IgD-negative memory B cell (primary cell): ENCODE measurements at regions not wholly inside any gene's neighbourhood (a gene's known extent, or its start where the extent isn't known, plus 50 kb on each side); places are given as distances from the start of the nearest gene placed in this dataset.
A peak's percentile ranks its signal among the peaks of the same experiment; 100 is the strongest.

ENCODE experiments used
- H3K27ac Mint-ChIP-seq, 3 donors: one replicate each; pipeline ENCODE4 v1.8.0; 2020 to 2022; ENCODE audit warnings: mild to moderate bottlenecking in 3 of 3, mixed read lengths in 3 of 3, moderate library complexity in 1 of 3
- H3K27me3 Mint-ChIP-seq: one replicate; pipeline ENCODE4 v1.8.0; 2021; ENCODE audit warnings: mixed read lengths
- H3K36me3 Mint-ChIP-seq: one replicate; pipeline ENCODE4 v1.8.0; 2020; ENCODE audit warnings: mild to moderate bottlenecking, mixed read lengths
- H3K4me1 Mint-ChIP-seq, 3 donors: one replicate each; pipeline ENCODE4 v1.8.0; 2020 to 2022; ENCODE audit warnings: mixed read lengths in 3 of 3, mild to moderate bottlenecking in 1 of 3
- H3K4me3 Mint-ChIP-seq, 4 donors: one replicate each; pipeline ENCODE4 v1.8.0; 2020 to 2022; ENCODE audit warnings: mild to moderate bottlenecking in 4 of 4, mixed read lengths in 4 of 4, moderate library complexity in 3 of 4
- H3K9me3 Mint-ChIP-seq, 3 donors: one replicate each; pipeline ENCODE4 v1.8.0; 2020 to 2021; ENCODE audit warnings: mixed read lengths in 3 of 3, mild to moderate bottlenecking in 1 of 3

DNA sequence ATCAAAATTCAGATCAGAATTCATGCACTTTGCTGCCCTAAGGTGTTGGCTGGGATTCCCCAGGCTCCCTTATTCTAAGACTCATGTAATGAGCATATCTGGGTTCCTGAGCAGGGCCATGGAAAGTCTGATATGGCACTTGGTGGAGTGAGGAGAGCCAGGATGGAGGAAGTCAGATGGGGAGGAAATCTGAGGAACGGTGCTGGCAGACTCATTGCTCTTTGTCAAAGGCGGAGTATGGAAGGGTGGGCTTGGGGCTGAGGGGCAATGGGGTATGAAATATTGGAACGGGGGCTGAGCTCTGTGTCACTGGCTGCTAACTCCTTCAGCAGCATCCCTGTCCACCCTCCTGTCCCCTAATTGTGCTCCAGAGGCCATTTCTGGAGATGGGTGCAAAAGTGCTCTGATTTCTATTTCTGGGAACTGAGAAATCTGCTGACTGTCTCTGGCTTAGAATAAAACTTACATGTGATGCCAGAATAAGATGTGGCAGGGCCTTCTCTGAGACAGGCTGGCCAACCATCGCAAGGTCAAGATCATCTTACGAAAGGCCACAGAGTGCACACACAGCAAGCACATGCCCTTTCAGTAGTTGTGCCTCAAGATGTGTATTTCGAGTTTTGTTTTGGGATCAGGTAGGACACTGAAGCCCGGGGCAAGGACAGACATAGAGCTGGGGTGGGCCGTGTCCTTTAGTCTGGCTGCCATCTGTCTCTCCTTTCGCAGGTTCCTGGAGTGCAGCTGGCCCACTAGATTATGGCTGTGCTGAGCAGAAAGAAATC lies 480.0 kb upstream of the HS6ST1 start:
- peak overlapping the region in 1 of 3 donors; percentile 31 for H3K27ac Mint-ChIP-seq
- no peaks in the 10 kb centered on the region for H3K9me3 Mint-ChIP-seq
- H3K36me3 Mint-ChIP-seq = no peaks in the 10 kb centered on the region
- peaks cover 0 to 1% (median 0%) of the 10 kb centered on the region in 3 donors for H3K4me1 Mint-ChIP-seq
- no peak overlapping the region for H3K4me3 Mint-ChIP-seq
- H3K27me3 Mint-ChIP-seq = no peaks in the 10 kb centered on the region

- peaks cover 0 to 1% (median 0%) of the 10 kb centered on the region in 3 donors for H3K4me1 Mint-ChIP-seq
- H3K27me3 Mint-ChIP-seq = no peaks in the 10 kb centered on the region
- H3K9me3 Mint-ChIP-seq = no peaks in the 10 kb centered on the region
- no peak overlapping the region for H3K4me3 Mint-ChIP-seq
- H3K36me3 Mint-ChIP-seq = no peaks in the 10 kb centered on the region
- no peak overlapping the region for H3K27ac Mint-ChIP-seq
These were observed 480.6 kb upstream of the HS6ST1 start for GRCh38 chr2:128799284-128799552.

- no peaks in the 10 kb centered on the region for H3K9me3 Mint-ChIP-seq
- H3K27me3 Mint-ChIP-seq = no peaks in the 10 kb centered on the region
- H3K27ac Mint-ChIP-seq = no peak overlapping the region
- peaks cover 0 to 1% (median 0%) of the 10 kb centered on the region in 3 donors for H3K4me1 Mint-ChIP-seq
- H3K36me3 Mint-ChIP-seq = no peaks in the 10 kb centered on the region
- H3K4me3 Mint-ChIP-seq = no peak overlapping the region
These were observed 481.1 kb upstream of the HS6ST1 start for GRCh38 chr2:128799730-128800129.

DNA sequence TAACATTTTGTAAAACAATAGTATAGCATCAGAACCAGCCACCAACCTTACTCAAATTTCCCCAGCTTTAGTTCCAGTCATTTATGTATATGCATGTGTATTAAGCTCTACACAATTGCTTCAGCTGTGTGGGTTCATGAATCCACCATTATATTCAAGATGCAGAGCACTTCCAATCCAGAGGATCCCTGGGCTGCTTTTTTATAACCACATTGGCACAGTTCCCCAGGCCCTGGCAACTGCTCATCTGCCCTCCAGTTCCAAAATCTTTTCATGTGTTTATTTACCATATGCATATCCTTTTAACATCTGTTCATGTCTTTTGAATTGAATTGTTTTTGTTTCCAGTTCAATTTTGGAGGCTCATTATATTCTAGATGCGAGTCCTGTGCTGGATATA lies 482.9 kb upstream of the HS6ST1 start:
- Mint-ChIP-seq H3K27me3 (no peaks in the 10 kb centered on the region), H3K36me3 (no peaks in the 10 kb centered on the region), H3K4me1 (peaks cover 0 to 1% (median 0%) of the 10 kb centered on the region in 3 donors), H3K9me3 (no peaks in the 10 kb centered on the region), H3K27ac (no peak overlapping the region), H3K4me3 (no peak overlapping the region)

DNA sequence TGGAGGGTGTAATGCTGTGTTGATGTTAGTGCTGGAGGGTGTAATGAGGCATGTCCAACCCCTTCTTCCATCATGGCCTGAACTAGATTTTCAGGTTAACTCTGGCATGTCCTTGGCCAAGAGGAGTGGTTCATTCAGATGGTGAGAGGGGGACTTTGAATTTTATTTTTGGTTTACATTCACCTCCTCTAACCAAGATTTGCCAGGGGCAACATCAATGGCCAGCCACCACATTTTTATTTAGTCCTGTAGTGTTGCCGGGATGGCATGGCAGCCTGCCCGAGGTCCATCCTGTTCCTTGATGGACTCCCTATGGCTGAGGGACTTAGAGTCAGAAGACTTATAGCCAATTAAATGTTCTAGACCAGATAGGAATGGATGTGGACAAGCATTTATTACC lies 484.6 kb upstream of the HS6ST1 start:
- H3K27me3 Mint-ChIP-seq = no peaks in the 10 kb centered on the region
- H3K4me1 Mint-ChIP-seq = no peaks in the 10 kb centered on the region
- no peak overlapping the region for H3K4me3 Mint-ChIP-seq
- H3K36me3 Mint-ChIP-seq = no peaks in the 10 kb centered on the region
- H3K9me3 Mint-ChIP-seq = peaks cover 0 to 4% (median 0%) of the 10 kb centered on the region in 3 donors
- no peak overlapping the region for H3K27ac Mint-ChIP-seq

DNA sequence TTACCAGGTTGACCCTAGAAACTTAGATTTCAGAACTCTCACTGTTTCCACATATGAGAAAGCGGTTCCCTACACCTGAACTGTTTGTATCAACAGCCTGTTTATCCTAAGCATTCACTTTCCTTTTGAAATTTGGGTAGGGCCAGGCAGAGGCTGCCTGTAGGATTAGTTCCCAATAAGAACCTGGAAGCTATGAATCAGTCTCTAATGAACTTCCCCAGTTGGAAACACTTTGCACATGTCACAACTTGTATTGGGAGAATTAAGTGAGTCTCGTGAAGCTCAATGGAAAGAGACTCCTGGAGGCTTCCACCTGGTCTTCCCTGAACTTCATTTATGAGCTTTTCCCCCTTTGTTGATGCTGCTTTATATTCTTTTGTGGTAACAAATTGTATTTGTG lies 486.6 kb upstream of the HS6ST1 start:
- no peaks in the 10 kb centered on the region for H3K27me3 Mint-ChIP-seq
- peaks cover 0 to 6% (median 6%) of the 10 kb centered on the region in 3 donors for H3K9me3 Mint-ChIP-seq
- H3K27ac Mint-ChIP-seq = no peak overlapping the region
- no peaks in the 10 kb centered on the region for H3K4me1 Mint-ChIP-seq
- no peak overlapping the region for H3K4me3 Mint-ChIP-seq
- no peaks in the 10 kb centered on the region for H3K36me3 Mint-ChIP-seq

GRCh38 chr2:128805918-128806317 lies 487.2 kb upstream of the HS6ST1 start:
- Mint-ChIP-seq H3K9me3 (peaks cover 0 to 11% (median 11%) of the 10 kb centered on the region in 3 donors), H3K27ac (no peak overlapping the region), H3K36me3 (no peaks in the 10 kb centered on the region), H3K4me3 (no peak overlapping the region), H3K4me1 (no peaks in the 10 kb centered on the region), H3K27me3 (no peaks in the 10 kb centered on the region)

- Mint-ChIP-seq H3K27ac (no peak overlapping the region), H3K9me3 (peaks cover 0 to 12% (median 11%) of the 10 kb centered on the region in 3 donors), H3K4me3 (no peak overlapping the region), H3K27me3 (no peaks in the 10 kb centered on the region), H3K4me1 (no peaks in the 10 kb centered on the region), H3K36me3 (no peaks in the 10 kb centered on the region)
These were observed 488.6 kb upstream of the HS6ST1 start for GRCh38 chr2:128807317-128807716.

DNA sequence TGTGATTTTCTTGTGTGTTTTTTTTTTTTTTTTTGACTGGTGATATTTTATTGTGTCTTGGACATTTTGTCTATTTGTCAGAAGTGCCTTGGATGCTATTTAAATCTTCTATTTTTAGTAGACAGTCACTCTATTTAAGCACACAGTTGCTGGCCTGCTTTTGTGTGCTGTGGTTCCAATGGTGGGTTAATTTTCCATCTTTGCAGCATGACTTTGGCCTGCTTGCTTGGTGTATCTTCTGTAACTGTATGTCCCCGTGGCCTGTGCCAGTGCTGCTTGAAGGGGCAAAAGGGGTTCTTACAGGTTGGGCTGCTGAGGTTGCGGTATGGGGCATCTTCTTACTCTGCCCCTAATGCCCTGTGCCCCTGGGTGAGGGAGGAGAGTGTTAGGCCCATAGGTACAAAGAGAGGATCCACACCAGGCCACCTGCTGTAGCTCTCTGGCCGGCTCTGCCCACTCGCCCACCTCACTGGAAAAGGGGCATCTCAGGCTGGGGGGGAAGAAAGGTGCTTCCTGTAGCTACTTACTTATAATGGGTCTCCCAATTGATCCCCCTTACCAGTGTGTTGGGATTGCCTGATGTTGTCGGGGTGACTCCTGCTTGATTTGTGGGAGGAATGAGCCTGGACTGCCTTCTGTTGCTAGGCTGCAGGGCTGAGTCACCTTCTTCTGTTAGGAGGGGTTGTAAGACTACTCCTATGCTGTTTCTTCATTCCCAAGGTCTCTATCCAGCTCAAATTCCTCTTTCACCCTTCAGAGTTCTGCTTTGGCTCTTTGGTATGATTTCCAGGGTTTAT lies 490.0 kb upstream of the HS6ST1 start:
- H3K4me1 Mint-ChIP-seq = no peaks in the 10 kb centered on the region

DNA sequence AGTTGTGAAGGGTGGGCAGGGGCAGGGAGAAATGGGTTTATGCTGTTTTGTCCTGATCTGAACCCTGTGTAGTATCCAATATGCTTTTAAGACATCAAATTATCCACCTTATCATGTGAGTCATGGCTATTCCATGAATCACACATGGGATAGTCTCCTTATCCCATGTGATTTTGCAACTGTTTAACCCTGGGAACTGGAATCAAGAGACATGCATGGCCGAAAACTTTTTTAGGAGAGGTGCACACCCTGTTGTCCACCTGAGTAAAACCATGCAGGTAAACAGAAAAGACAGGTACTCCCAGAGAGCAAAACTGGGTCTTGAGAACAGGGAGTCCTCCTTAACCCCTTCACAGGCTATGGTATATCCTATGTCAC lies 490.6 kb upstream of the HS6ST1 start:
- Mint-ChIP-seq H3K27me3 (no peaks in the 10 kb centered on the region), H3K9me3 (peaks cover 0 to 12% (median 11%) of the 10 kb centered on the region in 3 donors), H3K36me3 (no peaks in the 10 kb centered on the region)

More for the DNA sequence above, 490.0 kb upstream of the HS6ST1 start:
- Mint-ChIP-seq H3K36me3 (no peaks in the 10 kb centered on the region), H3K27me3 (no peaks in the 10 kb centered on the region), H3K27ac (no peak overlapping the region), H3K9me3 (peaks cover 0 to 12% (median 11%) of the 10 kb centered on the region in 3 donors), H3K4me3 (no peak overlapping the region)

GRCh38 chr2:128809880-128810279 lies 491.2 kb upstream of the HS6ST1 start:
- Mint-ChIP-seq H3K36me3 (no peaks in the 10 kb centered on the region), H3K27ac (no peak overlapping the region), H3K4me3 (no peak overlapping the region), H3K9me3 (peaks cover 0 to 12% (median 11%) of the 10 kb centered on the region in 3 donors), H3K27me3 (no peaks in the 10 kb centered on the region), H3K4me1 (no peaks in the 10 kb centered on the region)

More for the DNA sequence above, 490.6 kb upstream of the HS6ST1 start:
- no peak overlapping the region for H3K4me3 Mint-ChIP-seq
- no peaks in the 10 kb centered on the region for H3K4me1 Mint-ChIP-seq
- no peak overlapping the region for H3K27ac Mint-ChIP-seq

GRCh38 chr2:128812183-128812940 lies 493.7 kb upstream of the HS6ST1 start:
- peaks cover 0 to 12% (median 11%) of the 10 kb centered on the region in 3 donors for H3K9me3 Mint-ChIP-seq

GRCh38 chr2:128813352-128814034 lies 494.8 kb upstream of the HS6ST1 start:
- Mint-ChIP-seq H3K36me3 (no peaks in the 10 kb centered on the region), H3K27ac (no peak overlapping the region), H3K9me3 (peaks cover 0 to 11% (median 8%) of the 10 kb centered on the region in 3 donors), H3K4me3 (no peak overlapping the region), H3K27me3 (no peaks in the 10 kb centered on the region), H3K4me1 (no peaks in the 10 kb centered on the region)

More at GRCh38 chr2:128812183-128812940, 493.7 kb upstream of the HS6ST1 start:
- H3K36me3 Mint-ChIP-seq = no peaks in the 10 kb centered on the region
- no peaks in the 10 kb centered on the region for H3K4me1 Mint-ChIP-seq
- H3K27me3 Mint-ChIP-seq = no peaks in the 10 kb centered on the region
- H3K4me3 Mint-ChIP-seq = no peak overlapping the region
- no peak overlapping the region for H3K27ac Mint-ChIP-seq

GRCh38 chr2:128815248-128815647 lies 496.6 kb upstream of the HS6ST1 start:
- Mint-ChIP-seq H3K4me1 (no peaks in the 10 kb centered on the region), H3K36me3 (no peaks in the 10 kb centered on the region), H3K9me3 (peaks cover 0 to 6% (median 5%) of the 10 kb centered on the region in 3 donors), H3K27ac (no peak overlapping the region), H3K27me3 (no peaks in the 10 kb centered on the region), H3K4me3 (no peak overlapping the region)

- no peak overlapping the region for H3K27ac Mint-ChIP-seq
- H3K27me3 Mint-ChIP-seq = no peaks in the 10 kb centered on the region
- peaks cover 2% of the 10 kb centered on the region for H3K36me3 Mint-ChIP-seq
- H3K4me1 Mint-ChIP-seq = no peaks in the 10 kb centered on the region
- no peak overlapping the region for H3K4me3 Mint-ChIP-seq
- H3K9me3 Mint-ChIP-seq = peaks cover 0 to under 1% (median 0%) of the 10 kb centered on the region in 3 donors
These were observed 498.5 kb upstream of the HS6ST1 start for GRCh38 chr2:128817171-128817570.
